SK-N-MC (cell line): ENCODE measurements at regions not wholly inside any gene's neighbourhood (a gene's known extent, or its start where the extent isn't known, plus 50 kb on each side); places are given as distances from the start of the nearest gene placed in this dataset.
A peak's percentile ranks its signal among the peaks of the same experiment; 100 is the strongest.

ENCODE experiments used
- DNase-seq: peaks from one replicate; pipeline ENCODE4 v3.0.0-alpha.2; 2011; ENCODE audit warnings: low read depth, low spot score
- H3K27ac ChIP-seq: fragments of 200-600 bp; sonication (generic); 2 replicates; pipeline ENCODE4 v1.5.1; 2016; ENCODE audit warnings: mixed run types
- H3K36me3 ChIP-seq: fragments of 200-600 bp; sonication (generic); 2 replicates; pipeline ENCODE4 v1.6.1; 2017; ENCODE audit warnings: antibody characterized with exemption, low read length, mixed read lengths; ENCODE audit not compliant: insufficient read depth
- H3K4me3 ChIP-seq: fragments of 200-600 bp; sonication (generic); 2 replicates; pipeline ENCODE4 v1.5.1; 2016
- H3K9ac ChIP-seq: fragments of 200-600 bp; sonication (generic); 2 replicates; pipeline ENCODE4 v1.8.0; 2017; ENCODE audit warnings: mixed run types, mixed read lengths; ENCODE audit not compliant: insufficient read length
- H3K9me3 ChIP-seq: fragments of 200-600 bp; sonication (generic); 2 replicates; pipeline ENCODE4 v1.6.1; 2017; ENCODE audit warnings: low read depth, mild to moderate bottlenecking, antibody characterized with exemption, low read length, moderate library complexity, mixed read lengths
- EZH2 ChIP-seq: fragments of 200-600 bp; sonication (generic); IDR thresholded peaks from one replicate; pipeline ENCODE4 v1.6.1; 2017; ENCODE audit warnings: antibody characterized with exemption
- FOXP2 ChIP-seq: optimal IDR thresholded peaks from 2 replicates; pipeline ENCODE3; 2011; ENCODE audit warnings: mild to moderate bottlenecking, moderate library complexity; ENCODE audit not compliant: insufficient read depth; ENCODE audit errors: extremely low read length, control extremely low read depth
- POLR2AphosphoS5 ChIP-seq: IDR thresholded peaks from 2 replicates; pipeline ENCODE4 v1.6.1; 2012; ENCODE audit warnings: mild to moderate bottlenecking, low read depth, low read length, borderline replicate concordance

DNA sequence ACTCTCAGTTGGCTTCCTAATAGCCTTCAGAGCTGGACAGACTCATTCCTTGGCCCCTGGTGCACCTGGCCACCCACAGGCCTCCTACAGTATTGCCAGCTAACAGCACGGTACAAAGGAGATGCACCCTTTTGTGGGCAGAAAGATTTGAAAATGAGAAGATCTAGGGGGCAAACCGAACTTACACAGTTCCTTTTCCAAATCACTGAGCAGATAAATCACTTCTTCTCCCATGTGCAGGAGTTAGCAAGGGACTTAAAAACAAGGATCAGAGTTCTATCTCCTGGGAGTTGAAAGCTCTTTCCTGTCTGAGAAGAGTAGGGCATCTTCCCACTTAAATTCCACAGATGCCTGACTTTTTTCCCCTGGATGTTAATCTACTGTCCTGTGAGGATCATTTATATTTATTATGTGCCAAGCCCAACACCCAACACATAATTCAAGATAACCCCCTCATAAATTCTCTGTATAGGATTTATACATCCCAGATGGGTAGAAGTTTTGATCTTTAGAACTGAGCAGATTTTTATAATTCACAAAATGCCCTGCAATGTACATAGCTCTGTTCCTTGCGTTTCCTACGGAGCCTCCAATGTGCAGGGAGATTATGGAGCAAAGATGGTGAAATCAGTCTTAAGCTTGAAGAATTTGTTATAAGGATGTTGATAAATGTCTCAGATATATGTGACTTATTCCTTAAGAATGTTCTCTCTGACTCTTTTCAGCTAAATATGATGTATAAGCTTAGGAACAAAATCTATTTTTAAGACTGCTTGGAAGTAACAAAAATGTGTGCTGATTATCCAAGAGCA is 207.2 kb upstream of the DAPK1 start:
- Histone ChIP-seq H3K9ac (no peak overlapping the region), H3K27ac (peak overlapping the region; percentile 71), H3K9me3 (no peaks in the 10 kb centered on the region), H3K36me3 (no peaks in the 10 kb centered on the region), H3K4me3 (peak overlapping the region; percentile 19)
- no peak for TF ChIP-seq EZH2
- no peak for DNase-seq

DNA sequence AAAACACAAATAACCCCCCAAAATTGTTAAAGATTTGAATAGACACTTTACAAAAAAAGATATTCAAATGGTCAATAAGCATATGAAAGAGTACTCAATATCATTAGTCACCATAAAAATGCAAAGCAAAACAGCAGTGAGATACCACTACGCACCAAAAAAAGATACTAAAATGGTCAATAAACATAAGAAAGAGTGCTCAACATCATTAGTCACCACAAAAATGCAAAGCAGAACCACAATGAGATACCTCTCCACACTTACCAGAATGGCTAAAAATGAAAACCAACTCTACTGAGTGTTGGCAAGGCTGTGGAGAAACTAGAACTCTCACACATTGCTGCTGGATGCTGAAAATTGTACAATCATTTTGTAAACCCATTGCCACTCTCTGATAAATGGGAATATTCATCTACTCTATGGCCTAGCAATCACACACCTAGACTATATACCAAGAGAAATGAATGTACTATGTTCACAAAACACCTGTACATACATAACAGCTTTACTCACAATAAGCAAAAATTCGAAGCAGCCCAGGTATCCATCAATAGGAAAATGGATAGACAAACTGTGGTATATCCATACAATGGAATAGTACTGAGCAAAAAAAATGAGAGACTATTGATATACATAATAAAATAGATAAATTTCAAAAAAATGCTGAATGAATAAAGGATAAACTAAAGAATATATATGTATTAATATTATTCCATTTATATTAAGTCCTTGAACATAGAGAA is 205.0 kb upstream of the DAPK1 start:
- DNase-seq = no peak

DNA sequence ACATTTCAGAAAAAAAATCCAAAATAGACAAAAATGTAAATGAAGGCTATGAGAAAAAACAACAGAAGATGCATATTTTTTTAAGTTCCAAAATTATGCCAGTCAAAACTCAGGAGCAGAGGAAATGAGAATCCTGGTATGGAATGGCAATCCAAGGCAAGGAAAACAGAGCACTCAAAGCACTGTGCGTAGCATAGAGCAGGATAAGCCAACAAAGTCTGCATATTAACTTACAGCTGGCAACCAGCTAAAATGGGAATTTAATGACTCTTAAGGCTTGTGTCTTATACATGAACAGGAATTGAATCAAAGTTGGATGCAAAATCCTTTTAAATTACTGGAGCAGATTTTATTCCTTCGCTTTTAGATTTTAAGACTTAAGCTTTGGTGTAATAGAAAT is 203.5 kb upstream of the DAPK1 start:
- Histone ChIP-seq H3K36me3 (no peaks in the 10 kb centered on the region), H3K4me3 (peak overlapping the region; percentile 31; the same call in 1 of the 2 replicates), H3K9ac (no peak overlapping the region), H3K27ac (peak overlapping the region; percentile 50; the same call in 1 of the 2 replicates), H3K9me3 (no peaks in the 10 kb centered on the region)
- TF ChIP-seq EZH2 (no peak), POLR2AphosphoS5 (no peak), FOXP2 (no peak)
- DNase-seq = no peak

More for the DNA sequence above, 205.0 kb upstream of the DAPK1 start:
- Histone ChIP-seq H3K9me3 (no peaks in the 10 kb centered on the region), H3K9ac (no peak overlapping the region), H3K27ac (no peak overlapping the region), H3K36me3 (no peaks in the 10 kb centered on the region), H3K4me3 (no peak overlapping the region)
- no peak for TF ChIP-seq POLR2AphosphoS5
- no peak for TF ChIP-seq EZH2
- TF ChIP-seq FOXP2 = no peak

DNA sequence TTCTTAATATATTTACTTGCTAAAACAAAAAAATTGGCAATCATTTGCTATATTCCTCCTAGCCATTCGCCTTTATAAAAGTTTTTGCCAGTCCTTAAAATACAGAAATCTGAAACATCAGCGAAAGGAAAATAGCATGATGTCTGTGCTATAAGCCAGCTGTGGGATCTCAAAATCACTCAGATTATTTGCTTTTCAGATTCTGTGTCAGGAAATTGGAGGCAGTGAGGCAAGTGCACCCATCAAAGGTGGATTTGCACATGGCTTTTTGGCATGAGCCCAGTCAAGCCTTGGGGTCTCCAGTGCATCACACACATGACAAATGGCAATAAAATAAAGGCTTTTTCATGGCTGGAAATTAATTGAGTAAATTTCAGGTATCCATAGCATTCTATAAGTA is 196.8 kb upstream of the DAPK1 start:
- Histone ChIP-seq H3K36me3 (no peaks in the 10 kb centered on the region; the same call in 1 of the 2 replicates), H3K9ac (no peak overlapping the region), H3K9me3 (no peaks in the 10 kb centered on the region), H3K27ac (no peak overlapping the region), H3K4me3 (no peak overlapping the region)
- no peak for DNase-seq
- no peak for TF ChIP-seq FOXP2
- TF ChIP-seq EZH2 = no peak
- no peak for TF ChIP-seq POLR2AphosphoS5

DNA sequence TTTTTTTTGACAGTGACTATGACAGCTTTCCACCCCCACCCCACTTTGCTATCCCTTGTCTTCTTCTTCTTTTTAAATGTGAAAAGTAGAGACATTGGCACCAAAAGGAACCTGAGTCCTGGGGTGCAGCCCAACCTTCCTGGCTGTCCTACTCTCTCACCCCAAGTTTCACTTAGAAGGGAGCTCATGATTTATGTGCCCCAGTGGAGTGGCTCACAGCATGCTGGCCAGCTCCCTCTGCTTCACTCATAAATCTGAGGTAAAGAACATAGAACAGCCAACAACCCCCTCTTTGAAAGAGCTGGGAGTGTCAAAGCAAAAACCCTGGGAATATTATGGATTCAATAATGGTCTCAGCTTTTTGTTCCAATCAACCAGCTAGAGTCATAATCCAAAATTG is 196.3 kb upstream of the DAPK1 start:
- no peak overlapping the region for H3K9ac ChIP-seq
- H3K36me3 ChIP-seq = no peaks in the 10 kb centered on the region; the same call in 1 of the 2 replicates
- H3K4me3 ChIP-seq = no peak overlapping the region
- no peak for TF ChIP-seq EZH2
- TF ChIP-seq FOXP2 = no peak
- no peak for TF ChIP-seq POLR2AphosphoS5
- no peak overlapping the region for H3K27ac ChIP-seq
- DNase-seq = no peak
- H3K9me3 ChIP-seq = no peaks in the 10 kb centered on the region

DNA sequence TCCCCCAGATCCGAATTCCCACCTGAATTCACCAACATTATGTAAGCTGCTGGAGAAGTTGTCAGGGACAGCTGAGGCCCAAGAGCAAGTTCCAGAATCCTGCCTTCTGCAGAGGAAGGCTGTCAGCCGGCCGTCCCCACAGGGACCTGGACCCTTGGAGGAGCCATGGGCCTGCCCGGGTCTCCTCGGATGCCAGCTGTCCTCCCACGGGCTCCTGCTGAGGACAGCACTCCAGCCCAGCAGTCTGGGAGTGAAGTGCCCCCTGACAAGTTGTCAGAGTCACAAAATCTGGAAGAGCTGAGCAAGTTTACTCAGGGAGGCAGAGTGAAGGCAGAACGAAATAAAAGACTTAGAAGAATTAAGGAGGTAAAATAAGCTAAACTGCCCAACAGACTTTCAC is 192.5 kb upstream of the DAPK1 start:
- no peak overlapping the region for H3K4me3 ChIP-seq
- no peak for DNase-seq
- no peaks in the 10 kb centered on the region; the same call in 1 of the 2 replicates for H3K36me3 ChIP-seq
- no peak overlapping the region for H3K9ac ChIP-seq
- H3K27ac ChIP-seq = 0 out of 2 replicates have a peak overlapping the region, but pooled peaks have one; percentile 15
- H3K9me3 ChIP-seq = no peaks in the 10 kb centered on the region
- TF ChIP-seq FOXP2 = no peak
- no peak for TF ChIP-seq POLR2AphosphoS5
- TF ChIP-seq EZH2 = no peak

DNA sequence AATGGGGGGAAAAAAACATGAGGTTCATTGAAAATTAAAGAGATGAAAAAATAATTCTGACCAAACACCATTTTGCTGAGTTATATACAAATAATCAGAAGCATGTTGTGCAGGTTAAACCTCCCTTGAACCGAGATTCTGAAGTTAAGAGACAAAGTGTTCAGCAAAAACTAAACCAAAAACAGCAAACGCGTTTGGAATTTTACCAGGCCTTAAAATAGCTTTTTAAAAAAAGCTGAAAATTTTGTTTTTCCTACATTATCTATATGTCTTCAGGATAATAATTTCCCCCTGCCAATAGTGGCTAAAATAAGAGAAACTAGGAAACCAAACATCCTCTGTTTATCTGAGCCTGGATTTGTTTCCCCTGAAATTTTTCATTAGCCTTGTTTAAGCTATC is 191.7 kb upstream of the DAPK1 start:
- no peak overlapping the region for H3K4me3 ChIP-seq
- TF ChIP-seq FOXP2 = no peak
- TF ChIP-seq EZH2 = no peak
- no peak for TF ChIP-seq POLR2AphosphoS5
- H3K9ac ChIP-seq = no peak overlapping the region
- no peak overlapping the region for H3K27ac ChIP-seq
- DNase-seq = no peak
- no peaks in the 10 kb centered on the region; the same call in 1 of the 2 replicates for H3K36me3 ChIP-seq
- H3K9me3 ChIP-seq = no peaks in the 10 kb centered on the region

DNA sequence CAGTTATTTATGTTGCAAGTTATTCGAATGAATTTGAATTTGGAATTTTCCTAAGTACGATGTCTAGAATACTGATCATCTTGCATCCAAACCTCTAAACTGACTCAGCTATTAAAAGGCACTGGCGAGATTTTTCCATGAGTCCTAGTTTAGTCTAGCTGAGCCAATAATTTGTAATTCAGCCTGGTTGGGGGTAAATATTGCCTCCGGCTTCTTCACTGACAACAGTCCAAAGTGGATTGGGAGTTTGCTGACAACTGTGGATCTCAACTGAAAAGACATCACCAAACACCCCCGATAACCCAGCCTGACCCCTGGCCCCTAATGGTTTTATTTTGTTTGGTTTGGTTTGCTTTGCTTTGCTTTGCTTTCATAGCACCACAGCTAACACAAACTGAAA is 189.8 kb upstream of the DAPK1 start:
- no peak for DNase-seq
- Histone ChIP-seq H3K9me3 (no peaks in the 10 kb centered on the region), H3K4me3 (no peak overlapping the region), H3K27ac (no peak overlapping the region), H3K9ac (no peak overlapping the region), H3K36me3 (no peaks in the 10 kb centered on the region; the same call in 1 of the 2 replicates)
- no peak for TF ChIP-seq EZH2
- TF ChIP-seq POLR2AphosphoS5 = no peak
- TF ChIP-seq FOXP2 = no peak
